H1 (cell line): ENCODE measurements at regions not wholly inside any gene's neighbourhood (a gene's known extent, or its start where the extent isn't known, plus 50 kb on each side); places are given as distances from the start of the nearest gene placed in this dataset.

ENCODE experiments used
- CBX8 ChIP-seq: fragments of 300-800, 300-1000 bp; sonication (generic); IDR thresholded peaks from 2 replicates; pipeline ENCODE4 v1.7.1; 2016; ENCODE audit warnings: low read depth, low read length, borderline replicate concordance
- CHD7 ChIP-seq: fragments of 300-600 bp; sonication (generic); IDR thresholded peaks from 2 replicates; pipeline ENCODE4 v1.7.1; 2012; ENCODE audit warnings: low read length, moderate library complexity, mild to moderate bottlenecking, inconsistent platforms; ENCODE audit not compliant: insufficient replicate concordance
- CTBP2 ChIP-seq: IDR thresholded peaks from 2 replicates; pipeline ENCODE4 v1.7.0; 2011; ENCODE audit warnings: borderline replicate concordance, mild to moderate bottlenecking, moderate library complexity, mixed read lengths, low read length; ENCODE audit not compliant: insufficient read depth, insufficient read length
- E2F6 ChIP-seq: IDR thresholded peaks from 2 replicates; pipeline ENCODE4 v1.6.1; 2012; ENCODE audit warnings: inconsistent platforms
- EZH2 ChIP-seq: fragments of 200-600 bp; sonication (generic); IDR thresholded peaks from 2 replicates; pipeline ENCODE4 v1.7.1; 2012; ENCODE audit warnings: low read depth, mild to moderate bottlenecking, moderate library complexity, low read length, inconsistent platforms; ENCODE audit not compliant: severe bottlenecking
- FOSL1 ChIP-seq: IDR thresholded peaks from 2 replicates; pipeline ENCODE4 v1.6.1; 2011; ENCODE audit warnings: mild to moderate bottlenecking, low read depth, low read length, moderate library complexity; ENCODE audit not compliant: insufficient read depth
- MAX ChIP-seq: IDR thresholded peaks from 2 replicates; pipeline ENCODE4 v1.6.1; 2012; ENCODE audit warnings: inconsistent platforms
- RBBP5 ChIP-seq: IDR thresholded peaks from 2 replicates; pipeline ENCODE4 v1.7.1; 2012; ENCODE audit warnings: low read depth, mild to moderate bottlenecking, inconsistent platforms, low read length, moderate library complexity, borderline replicate concordance
- ZNF274 ChIP-seq: IDR thresholded peaks from 2 replicates; pipeline ENCODE4 v1.7.0; 2012; ENCODE audit warnings: low read length, borderline replicate concordance; ENCODE audit errors: extremely low read depth

GRCh38 chr6:14918200-14918907, 327.5 kb upstream of the JARID2 start (continued):
- no peak for TF ChIP-seq CHD7
- no peak for TF ChIP-seq CTBP2
- no peak for TF ChIP-seq EZH2
- no peak for TF ChIP-seq CBX8
- no peak for TF ChIP-seq FOSL1
- TF ChIP-seq MAX: no peak
- no peak for TF ChIP-seq ZNF274
- no peak for TF ChIP-seq E2F6
- TF ChIP-seq RBBP5: no peak
